ENCODE measurements at regions not wholly inside any gene's neighbourhood (a gene's known extent, or its start where the extent isn't known, plus 50 kb on each side); places are given as distances from the start of the nearest gene placed in this dataset.

- H2AFZ ChIP-seq = no peak overlapping the region
- H3K9me2 ChIP-seq (ENCODE audit: insufficient read depth) = no peaks in the 10 kb centered on the region
- H3F3A ChIP-seq (ENCODE audit: insufficient read depth, low read depth) = no peaks in the 10 kb centered on the region
- no peak overlapping the region for H3K4me2 ChIP-seq
- peaks cover 46% of the 10 kb centered on the region for H3K27me3 ChIP-seq (ENCODE audit: insufficient read depth, low read depth)
- no peak overlapping the region for H3K27ac ChIP-seq
- TF ChIP-seq CTCF (conservative IDR thresholded peaks at IDR 0.05) = no peak
- TF ChIP-seq EZH2 (IDR thresholded peaks at IDR 0.05; ENCODE audit: low read depth) = no peak
- no peaks in the 10 kb centered on the region for H3K4me1 ChIP-seq (replicated peaks; ENCODE audit: insufficient read depth)
- intact Hi-C loops (cut with micrococcal nuclease; ENCODE audit: unreplicated experiment) = no loop called here
- no peak for DNase-seq
- BruUV-seq (replicated peaks) = no TSS peak
- no peaks in the 10 kb centered on the region for H3K79me2 ChIP-seq (ENCODE audit: low read depth)
- H3K4me3 ChIP-seq = no peak overlapping the region
- H3K9me3 ChIP-seq (ENCODE audit: insufficient read depth, low read depth) = no peaks in the 10 kb centered on the region
- ChIA-PET POLR2A (ENCODE audit: unreplicated experiment) (no interaction called here), CTCF (no interaction called here)
- no peaks in the 10 kb centered on the region for H4K20me1 ChIP-seq (ENCODE audit: insufficient read depth)
- no peaks in the 10 kb centered on the region for H3K36me3 ChIP-seq (ENCODE audit: low read depth)
These were observed 156.8 kb upstream of the ALG10B start for GRCh38 chr12:38159591-38160317.

- Histone ChIP-seq H2AFZ (no peak overlapping the region), H3K4me2 (no peak overlapping the region), H3K9me2 (ENCODE audit: insufficient read depth) (no peaks in the 10 kb centered on the region), H3F3A (ENCODE audit: insufficient read depth, low read depth) (no peaks in the 10 kb centered on the region), H3K36me3 (ENCODE audit: low read depth) (no peaks in the 10 kb centered on the region), H3K9me3 (ENCODE audit: insufficient read depth, low read depth) (no peaks in the 10 kb centered on the region), H3K27ac (no peak overlapping the region), H3K4me1 (replicated peaks; ENCODE audit: insufficient read depth) (no peaks in the 10 kb centered on the region), H3K4me3 (no peak overlapping the region), H4K20me1 (ENCODE audit: insufficient read depth) (no peaks in the 10 kb centered on the region), H3K79me2 (ENCODE audit: low read depth) (no peaks in the 10 kb centered on the region), H3K27me3 (ENCODE audit: insufficient read depth, low read depth) (peaks cover 38% of the 10 kb centered on the region)
- ChIA-PET POLR2A (ENCODE audit: unreplicated experiment) (no interaction called here), CTCF (no interaction called here)
- intact Hi-C loops (cut with micrococcal nuclease; ENCODE audit: unreplicated experiment) = no loop called here
- BruUV-seq (replicated peaks) = no TSS peak
- TF ChIP-seq CTCF (conservative IDR thresholded peaks at IDR 0.05) = no peak
- TF ChIP-seq EZH2 (IDR thresholded peaks at IDR 0.05; ENCODE audit: low read depth) = no peak
- DNase-seq = no peak
These were observed 156.1 kb upstream of the ALG10B start for GRCh38 chr12:38160318-38161122.

DNA sequence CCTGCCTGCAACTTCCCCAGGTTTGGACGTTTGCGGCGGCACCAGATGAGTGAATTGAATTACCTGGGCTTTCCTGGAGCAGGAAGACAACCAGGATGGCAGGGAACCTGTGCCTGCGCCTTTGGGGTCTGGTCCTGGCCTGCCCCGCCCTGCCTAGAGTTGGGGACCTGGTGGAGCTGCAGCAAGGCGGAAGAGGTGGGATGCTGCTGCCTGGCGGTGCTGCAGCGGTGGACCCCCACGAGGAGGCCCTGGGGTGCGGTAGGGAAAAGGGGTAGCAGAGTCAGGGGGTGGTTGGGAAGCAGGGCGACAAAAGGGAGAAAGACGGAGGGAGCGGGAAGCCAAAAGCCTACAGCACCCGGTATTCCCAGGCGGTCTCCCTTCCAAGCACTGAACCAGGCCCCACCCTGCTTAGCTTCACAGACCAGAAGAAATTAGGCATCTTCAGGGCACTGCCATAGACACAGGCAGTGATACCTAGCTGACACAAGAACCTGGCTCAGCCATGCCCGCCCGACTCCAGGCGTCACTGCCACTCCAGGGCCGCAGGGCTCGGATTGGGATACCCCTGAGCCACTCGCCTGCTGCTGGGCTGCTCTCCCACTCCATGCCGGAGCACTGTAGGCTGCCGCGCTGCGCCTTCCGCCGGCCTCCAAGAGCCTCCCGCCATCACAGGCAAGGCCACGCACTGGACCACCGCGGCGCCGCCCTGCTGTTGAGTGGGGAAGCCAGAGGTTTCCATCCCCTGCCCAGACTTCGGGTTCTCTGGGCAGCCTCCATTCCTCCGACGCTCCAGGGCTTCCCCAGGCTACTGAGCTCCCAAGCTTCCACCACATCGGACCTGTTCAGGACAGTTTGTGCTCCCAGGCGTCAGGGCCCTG is 155.2 kb upstream of the ALG10B start:
- POLR2A ChIA-PET (ENCODE audit: unreplicated experiment) = no interaction called here
- H3K27ac ChIP-seq = no peak overlapping the region
- no peaks in the 10 kb centered on the region for H3K9me2 ChIP-seq (ENCODE audit: insufficient read depth)

More for the DNA sequence above, 155.2 kb upstream of the ALG10B start:
- Histone ChIP-seq H3K36me3 (ENCODE audit: low read depth) (no peaks in the 10 kb centered on the region), H3K9me3 (ENCODE audit: insufficient read depth, low read depth) (no peaks in the 10 kb centered on the region), H3K27me3 (ENCODE audit: insufficient read depth, low read depth) (peaks cover 30% of the 10 kb centered on the region), H2AFZ (no peak overlapping the region), H3K4me2 (no peak overlapping the region), H3K4me3 (no peak overlapping the region), H3K4me1 (replicated peaks; ENCODE audit: insufficient read depth) (no peaks in the 10 kb centered on the region), H3F3A (ENCODE audit: insufficient read depth, low read depth) (no peaks in the 10 kb centered on the region), H4K20me1 (ENCODE audit: insufficient read depth) (no peaks in the 10 kb centered on the region), H3K79me2 (ENCODE audit: low read depth) (no peaks in the 10 kb centered on the region)
- TF ChIP-seq EZH2 (IDR thresholded peaks at IDR 0.05; ENCODE audit: low read depth) (no peak), CTCF (conservative IDR thresholded peaks at IDR 0.05) (no peak)
- CTCF ChIA-PET = no interaction called here
- no TSS peak for BruUV-seq (replicated peaks)
- intact Hi-C loops (cut with micrococcal nuclease; ENCODE audit: unreplicated experiment) = no loop called here
- DNase-seq = no peak

Data from PC-9 (cell line).